GM23248 (cell line): ENCODE measurements at regions not wholly inside any gene's neighbourhood (a gene's known extent, or its start where the extent isn't known, plus 50 kb on each side); places are given as distances from the start of the nearest gene placed in this dataset.

Experiments
- EZH2 ChIP-seq: fragments of 200-600 bp; sonication (generic); IDR thresholded peaks from 2 replicates; pipeline ENCODE4 v1.6.1; 2018; ENCODE audit warnings: antibody characterized with exemption, mild to moderate bottlenecking; ENCODE audit not compliant: insufficient read depth, poor library complexity, severe bottlenecking
- EZH2phosphoT487 ChIP-seq: fragments of 200-600 bp; sonication (generic); IDR thresholded peaks from 2 replicates; pipeline ENCODE4 v1.6.1; 2018; ENCODE audit warnings: antibody characterized with exemption, moderate library complexity, mild to moderate bottlenecking, low read depth; ENCODE audit not compliant: insufficient read depth

- TF ChIP-seq EZH2 (no peak), EZH2phosphoT487 (no peak)
These were observed 175.7 kb upstream of the SULF2 start for GRCh38 chr20:47960769-47961541.
